OCI-LY1 (cell line): ENCODE measurements at regions not wholly inside any gene's neighbourhood (a gene's known extent, or its start where the extent isn't known, plus 50 kb on each side); places are given as distances from the start of the nearest gene placed in this dataset.

Experiments used
- EZH2 ChIP-seq: fragments of 200-600 bp; sonication (generic), shearing (Covaris generic); IDR thresholded peaks from 2 replicates; pipeline ENCODE4 v1.8.0; 2017; ENCODE audit warnings: borderline replicate concordance, mixed run types, mild to moderate bottlenecking, antibody characterized with exemption, low read length, moderate library complexity, mixed read lengths
- TF ChIP-seq, protein P1 (sequence below): fragments of 200-600 bp; sonication (generic), shearing (Covaris generic); IDR thresholded peaks from 2 replicates; pipeline ENCODE4 v1.5.1; 2017; ENCODE audit warnings: mild to moderate bottlenecking, antibody characterized with exemption, low read length, moderate library complexity, mixed read lengths

GRCh38 chr2:207264310-207264709 lies 98.6 kb upstream of the KLF7 start:
- TF ChIP-seq, protein P1, sequence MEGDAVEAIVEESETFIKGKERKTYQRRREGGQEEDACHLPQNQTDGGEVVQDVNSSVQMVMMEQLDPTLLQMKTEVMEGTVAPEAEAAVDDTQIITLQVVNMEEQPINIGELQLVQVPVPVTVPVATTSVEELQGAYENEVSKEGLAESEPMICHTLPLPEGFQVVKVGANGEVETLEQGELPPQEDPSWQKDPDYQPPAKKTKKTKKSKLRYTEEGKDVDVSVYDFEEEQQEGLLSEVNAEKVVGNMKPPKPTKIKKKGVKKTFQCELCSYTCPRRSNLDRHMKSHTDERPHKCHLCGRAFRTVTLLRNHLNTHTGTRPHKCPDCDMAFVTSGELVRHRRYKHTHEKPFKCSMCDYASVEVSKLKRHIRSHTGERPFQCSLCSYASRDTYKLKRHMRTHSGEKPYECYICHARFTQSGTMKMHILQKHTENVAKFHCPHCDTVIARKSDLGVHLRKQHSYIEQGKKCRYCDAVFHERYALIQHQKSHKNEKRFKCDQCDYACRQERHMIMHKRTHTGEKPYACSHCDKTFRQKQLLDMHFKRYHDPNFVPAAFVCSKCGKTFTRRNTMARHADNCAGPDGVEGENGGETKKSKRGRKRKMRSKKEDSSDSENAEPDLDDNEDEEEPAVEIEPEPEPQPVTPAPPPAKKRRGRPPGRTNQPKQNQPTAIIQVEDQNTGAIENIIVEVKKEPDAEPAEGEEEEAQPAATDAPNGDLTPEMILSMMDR = no peak
- no peak for TF ChIP-seq EZH2
